Femur (tissue), 1 donor: ENCODE measurements at regions not wholly inside any gene's neighbourhood (a gene's known extent, or its start where the extent isn't known, plus 50 kb on each side); places are given as distances from the start of the nearest gene placed in this dataset.
"Not testable (repeated sequence)": the region's sequence is repeated elsewhere in the genome, so short reads cannot be mapped to it uniquely, and the experiment has no call there.

Experiments
- DNase-seq: peaks from one replicate; pipeline ENCODE4 v3.0.0-alpha.2; 2017

GRCh38 chr2:8606649-8607550 is 75.0 kb upstream of the ID2 start:
- DNase-seq: no peak

- DNase-seq: no peak
Observed at GRCh38 chr2:8607606-8608005, 74.2 kb upstream of the ID2 start.

- peak; percentile 4 for DNase-seq
Observed at GRCh38 chr2:8608411-8608954, 73.4 kb upstream of the ID2 start.

GRCh38 chr2:8609357-8609811 is 72.5 kb upstream of the ID2 start:
- DNase-seq: peak; percentile 6

- DNase-seq: not testable (repeated sequence)
Observed at GRCh38 chr2:8610775-8611174, 71.1 kb upstream of the ID2 start.

GRCh38 chr2:8611246-8611645 is 70.6 kb upstream of the ID2 start:
- no peak for DNase-seq

- no peak for DNase-seq
Observed at GRCh38 chr2:8611700-8612099, 70.2 kb upstream of the ID2 start.

- no peak for DNase-seq
Observed at GRCh38 chr2:8612734-8613179, 69.1 kb upstream of the ID2 start.

- not testable (repeated sequence) for DNase-seq
Observed at GRCh38 chr2:8613207-8613999, 68.5 kb upstream of the ID2 start.

GRCh38 chr2:8614646-8615045 is 67.2 kb upstream of the ID2 start:
- no peak for DNase-seq

- DNase-seq: no peak
Observed at GRCh38 chr2:8615252-8615575, 66.6 kb upstream of the ID2 start.

- DNase-seq: no peak
Observed at GRCh38 chr2:8615576-8616281, 66.1 kb upstream of the ID2 start.

- no peak for DNase-seq
Observed at GRCh38 chr2:8617048-8617447, 64.8 kb upstream of the ID2 start.

- no peak for DNase-seq
Observed at GRCh38 chr2:8617590-8617989, 64.3 kb upstream of the ID2 start.

- DNase-seq: no peak
Observed at GRCh38 chr2:8619071-8619470, 62.8 kb upstream of the ID2 start.

GRCh38 chr2:8620611-8621382 is 61.1 kb upstream of the ID2 start:
- DNase-seq: no peak

GRCh38 chr2:8622199-8622911 is 59.5 kb upstream of the ID2 start:
- DNase-seq: no peak

GRCh38 chr2:8622924-8623465 is 58.9 kb upstream of the ID2 start:
- no peak for DNase-seq

GRCh38 chr2:8623576-8623957 is 58.3 kb upstream of the ID2 start:
- no peak for DNase-seq

GRCh38 chr2:8623958-8624591 is 57.8 kb upstream of the ID2 start:
- DNase-seq: no peak
